CD4-positive, alpha-beta memory T cell (primary cell): ENCODE measurements at regions not wholly inside any gene's neighbourhood (a gene's known extent, or its start where the extent isn't known, plus 50 kb on each side); places are given as distances from the start of the nearest gene placed in this dataset.

Source experiments
- CTCF ChIA-PET: fragments of 350-600 bp; sonication (Branson Sonifier 250); formaldehyde crosslinking; loops from one replicate; lab custom pipeline; 2021; ENCODE audit warnings: inconsistent platforms; ENCODE audit not compliant: partially characterized antibody; lab: Charles Lee
- POLR2A ChIA-PET: fragments of 350-600 bp; sonication (Branson Sonifier 250); formaldehyde crosslinking; loops from one replicate; lab custom pipeline; 2021; ENCODE audit not compliant: partially characterized antibody; lab: Charles Lee
- DNase-seq, 5 donors: peaks; one replicate each; pipeline versions ENCODE4 v3.0.0 to v3.0.0-alpha.2; 2020 to 2022; ENCODE audit warnings: mixed read lengths in 1 of 5
- H3K27ac ChIP-seq: one replicate; pipeline ENCODE4 v1.7.0; 2013; ENCODE audit warnings: low read depth, low read length
- H3K27me3 ChIP-seq: 2 replicates; pipeline ENCODE4 v1.7.0; 2013; ENCODE audit warnings: mild to moderate bottlenecking, low read length, moderate library complexity; ENCODE audit not compliant: insufficient read depth
- H3K36me3 ChIP-seq: 2 replicates; pipeline ENCODE4 v1.7.0; 2013; ENCODE audit warnings: mild to moderate bottlenecking, low read length, moderate library complexity; ENCODE audit not compliant: insufficient read depth
- H3K4me1 ChIP-seq: 2 replicates; pipeline ENCODE4 v1.7.0; 2013; ENCODE audit warnings: mild to moderate bottlenecking, low read length, moderate library complexity; ENCODE audit not compliant: insufficient read depth
- H3K4me3 ChIP-seq, 2 donors: one replicate each; pipeline ENCODE4 v1.7.0; 2013; ENCODE audit warnings: low read length in 2 of 2, mild to moderate bottlenecking in 1 of 2
- H3K9me3 ChIP-seq, 2 donors: one replicate each; pipeline ENCODE4 v1.7.0; 2013; ENCODE audit warnings: low read length in 2 of 2, control low read depth in 1 of 2; ENCODE audit not compliant: control insufficient read depth in 1 of 2
- H3K27ac Mint-ChIP-seq, 7 donors: one replicate each; pipeline ENCODE4 v1.8.0; 2020 to 2021; ENCODE audit warnings: mixed read lengths in 7 of 7, mild to moderate bottlenecking in 6 of 7, inconsistent platforms in 3 of 7, moderate library complexity in 3 of 7
- H3K27me3 Mint-ChIP-seq, 2 donors: one replicate each; pipeline ENCODE4 v1.8.0; 2020 to 2021; ENCODE audit warnings: mixed read lengths in 2 of 2
- H3K36me3 Mint-ChIP-seq, 2 donors: one replicate each; pipeline ENCODE4 v1.8.0; 2020 to 2021; ENCODE audit warnings: mixed read lengths in 2 of 2, inconsistent platforms in 1 of 2, mild to moderate bottlenecking in 1 of 2
- H3K4me1 Mint-ChIP-seq, 4 donors: one replicate each; pipeline ENCODE4 v1.8.0; 2020 to 2021; ENCODE audit warnings: mixed read lengths in 4 of 4, mild to moderate bottlenecking in 1 of 4
- H3K4me3 Mint-ChIP-seq, 8 donors: one replicate each; pipeline ENCODE4 v1.8.0; 2020 to 2021; ENCODE audit warnings: mixed read lengths in 8 of 8, mild to moderate bottlenecking in 7 of 8, moderate library complexity in 6 of 8, inconsistent platforms in 3 of 8
- H3K9me3 Mint-ChIP-seq, 8 donors: one replicate each; pipeline ENCODE4 v1.8.0; 2020 to 2021; ENCODE audit warnings: mixed read lengths in 8 of 8, mild to moderate bottlenecking in 5 of 8, inconsistent platforms in 3 of 8, moderate library complexity in 1 of 8
- intact Hi-C: fragments of 100-400 bp; cut with micrococcal nuclease; formaldehyde crosslinking; loops from one replicate; pipeline ENCODE4 v1.15.1; 2023

- POLR2A ChIA-PET, result no interaction called here
- no peak overlapping the region for H3K27ac Mint-ChIP-seq
These were observed 128.9 kb upstream of the PTPN3 start for GRCh38 chr9:109627042-109627441.

DNA sequence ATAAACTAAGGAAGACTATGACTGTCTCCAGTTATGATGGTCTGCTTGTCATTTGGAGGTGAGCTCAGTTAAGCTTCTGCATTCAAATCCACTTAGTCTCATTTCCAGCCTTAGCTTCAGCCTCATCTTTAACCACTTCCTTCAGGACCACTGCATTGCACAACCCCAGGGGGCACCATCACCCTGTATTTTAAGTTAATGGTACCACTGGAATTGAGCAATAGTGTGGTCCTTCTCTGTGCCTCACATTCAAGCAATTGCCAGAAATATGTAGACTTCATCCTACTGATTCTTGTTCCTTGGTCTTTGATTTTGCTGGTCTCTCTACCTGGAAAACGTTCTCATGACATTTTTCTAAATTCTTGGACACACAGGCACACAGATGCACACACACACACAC is 131.5 kb upstream of the PTPN3 start:
- Mint-ChIP-seq H3K36me3 (no peaks in the 10 kb centered on the region), H3K4me3 (no peak overlapping the region), H3K4me1 (no peaks in the 10 kb centered on the region), H3K27ac (no peak overlapping the region), H3K9me3 (peaks cover 0 to 10% (median 4%) of the 10 kb centered on the region in 8 donors), H3K27me3 (peaks cover 4 to 10% of the 10 kb centered on the region in 2 donors)
- CTCF ChIA-PET, result no interaction called here
- Histone ChIP-seq H3K36me3 (no peaks in the 10 kb centered on the region), H3K4me1 (no peaks in the 10 kb centered on the region), H3K4me3 (no peak overlapping the region), H3K27ac (no peak overlapping the region), H3K9me3 (no peaks in the 10 kb centered on the region), H3K27me3 (no peaks in the 10 kb centered on the region)
- intact Hi-C loops, result no loop called here
- DNase-seq, result no peak
- POLR2A ChIA-PET, result no interaction called here

More at GRCh38 chr9:109627042-109627441, 128.9 kb upstream of the PTPN3 start:
- H3K4me1 Mint-ChIP-seq, result no peaks in the 10 kb centered on the region
- DNase-seq, result no peak
- Histone ChIP-seq H3K36me3 (no peaks in the 10 kb centered on the region), H3K9me3 (no peaks in the 10 kb centered on the region), H3K27me3 (no peaks in the 10 kb centered on the region), H3K27ac (no peak overlapping the region), H3K4me1 (no peaks in the 10 kb centered on the region), H3K4me3 (no peak overlapping the region)
- peaks cover 3 to 12% of the 10 kb centered on the region in 2 donors for H3K27me3 Mint-ChIP-seq
- intact Hi-C loops, result no loop called here
- H3K9me3 Mint-ChIP-seq, result peaks cover 0 to 8% (median 3%) of the 10 kb centered on the region in 8 donors
- H3K36me3 Mint-ChIP-seq, result no peaks in the 10 kb centered on the region
- no peak overlapping the region for H3K4me3 Mint-ChIP-seq
- CTCF ChIA-PET, result no interaction called here

- CTCF ChIA-PET, result no interaction called here
- no peaks in the 10 kb centered on the region for H3K36me3 Mint-ChIP-seq
- peaks cover 0 to 11% (median 4%) of the 10 kb centered on the region in 8 donors for H3K9me3 Mint-ChIP-seq
- H3K27ac Mint-ChIP-seq, result no peak overlapping the region
- H3K36me3 ChIP-seq, result no peaks in the 10 kb centered on the region
- H3K4me3 Mint-ChIP-seq, result no peak overlapping the region
- POLR2A ChIA-PET, result no interaction called here
- H3K4me1 Mint-ChIP-seq, result no peaks in the 10 kb centered on the region
- no peak overlapping the region for H3K27ac ChIP-seq
- H3K4me1 ChIP-seq, result no peaks in the 10 kb centered on the region
- no peak for DNase-seq
- peaks cover 11 to 14% of the 10 kb centered on the region in 2 donors for H3K27me3 Mint-ChIP-seq
- H3K4me3 ChIP-seq, result no peak overlapping the region
- no peaks in the 10 kb centered on the region for H3K27me3 ChIP-seq
- intact Hi-C loops, result no loop called here
- H3K9me3 ChIP-seq, result no peaks in the 10 kb centered on the region
These were observed 134.7 kb upstream of the PTPN3 start for GRCh38 chr9:109632817-109633216.

DNA sequence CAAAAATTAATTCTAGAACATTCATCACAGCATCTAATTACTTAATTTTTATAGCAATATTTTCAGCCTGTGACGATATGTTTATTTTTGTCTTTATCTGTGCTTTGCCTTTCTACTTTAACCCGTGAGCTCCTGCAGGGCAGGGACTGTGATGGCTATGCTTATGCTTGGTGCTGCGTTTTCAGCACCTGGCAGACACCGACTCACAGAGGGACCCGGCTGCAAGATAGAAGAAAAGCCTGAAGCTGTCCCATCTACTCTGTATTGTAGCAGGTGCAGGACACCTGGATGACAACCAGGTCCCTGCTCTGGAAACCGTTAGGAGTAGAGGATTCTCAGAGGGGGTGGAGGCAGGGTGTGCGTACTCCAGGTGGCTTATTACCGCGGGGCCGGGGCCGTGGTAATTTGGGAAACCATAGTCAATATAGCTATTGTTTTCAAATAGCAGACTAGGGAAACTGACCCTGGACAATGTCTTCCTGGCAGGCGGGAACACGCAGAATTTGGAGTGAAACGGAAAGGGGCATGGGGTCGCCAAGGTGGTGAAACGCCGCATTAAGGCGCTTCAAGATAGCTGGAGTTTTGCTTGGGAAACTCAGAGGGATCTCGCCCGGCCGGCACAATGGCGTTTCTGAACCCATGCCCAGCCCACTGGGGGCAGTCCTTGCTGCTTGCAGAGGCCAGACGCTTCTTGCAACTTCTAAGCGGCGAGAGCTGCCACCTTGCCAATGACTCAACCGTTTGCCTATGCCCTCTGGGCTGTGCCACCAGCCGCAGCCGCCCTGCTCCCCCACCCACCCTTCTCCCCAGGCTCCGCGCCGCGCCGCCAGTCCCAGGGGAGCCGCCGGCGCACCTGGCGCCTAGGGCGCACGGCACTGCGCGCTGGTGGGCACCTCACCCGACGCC is 140.1 kb upstream of the PALM2AKAP2 start:
- H3K36me3 ChIP-seq, result no peaks in the 10 kb centered on the region
- intact Hi-C loops, result no loop called here
- ChIA-PET POLR2A (no interaction called here), CTCF (no interaction called here)
- H3K4me3 ChIP-seq, result no peak overlapping the region
- H3K27ac ChIP-seq, result no peak overlapping the region
- H3K27ac Mint-ChIP-seq, result no peak overlapping the region
- H3K4me1 ChIP-seq, result no peaks in the 10 kb centered on the region
- DNase-seq, result no peak
- H3K36me3 Mint-ChIP-seq, result no peaks in the 10 kb centered on the region
- H3K4me3 Mint-ChIP-seq, result no peak overlapping the region
- no peaks in the 10 kb centered on the region for H3K27me3 ChIP-seq
- peaks cover 35 to 37% of the 10 kb centered on the region in 2 donors for H3K27me3 Mint-ChIP-seq
- H3K9me3 Mint-ChIP-seq, result peaks cover under 1 to 9% (median 5%) of the 10 kb centered on the region in 8 donors
- no peaks in the 10 kb centered on the region for H3K4me1 Mint-ChIP-seq
- H3K9me3 ChIP-seq, result no peaks in the 10 kb centered on the region

- Histone ChIP-seq H3K36me3 (no peaks in the 10 kb centered on the region), H3K27me3 (no peaks in the 10 kb centered on the region), H3K4me3 (no peak overlapping the region), H3K4me1 (no peaks in the 10 kb centered on the region), H3K9me3 (no peaks in the 10 kb centered on the region), H3K27ac (no peak overlapping the region)
- no peak for DNase-seq
- POLR2A ChIA-PET, result no interaction called here
- intact Hi-C loops, result no loop called here
- no peaks in the 10 kb centered on the region for H3K4me1 Mint-ChIP-seq
- H3K9me3 Mint-ChIP-seq, result peaks cover 2 to 10% (median 5%) of the 10 kb centered on the region in 8 donors
- H3K4me3 Mint-ChIP-seq, result no peak overlapping the region
- CTCF ChIA-PET, result no interaction called here
- peaks cover 36 to 37% of the 10 kb centered on the region in 2 donors for H3K27me3 Mint-ChIP-seq
- H3K36me3 Mint-ChIP-seq, result no peaks in the 10 kb centered on the region
- H3K27ac Mint-ChIP-seq, result no peak overlapping the region
These were observed 139.2 kb upstream of the PALM2AKAP2 start for GRCh38 chr9:109640580-109641371.

DNA sequence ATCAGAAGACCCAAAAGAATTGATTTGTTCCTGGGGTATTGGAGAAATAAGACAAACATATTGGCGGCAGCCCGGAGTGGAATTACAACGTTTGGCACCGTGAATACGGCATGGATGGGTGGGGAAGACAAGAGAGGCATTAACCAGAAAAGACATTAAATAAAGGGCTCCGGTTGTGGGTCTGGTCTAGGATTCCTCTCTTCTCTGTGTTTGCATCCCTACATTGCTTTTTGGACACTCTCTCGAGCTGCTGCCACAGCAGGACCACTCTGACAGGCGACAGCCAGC is 138.7 kb upstream of the PALM2AKAP2 start:
- Histone ChIP-seq H3K27ac (no peak overlapping the region), H3K36me3 (no peaks in the 10 kb centered on the region), H3K9me3 (no peaks in the 10 kb centered on the region), H3K27me3 (no peaks in the 10 kb centered on the region), H3K4me3 (no peak overlapping the region), H3K4me1 (no peaks in the 10 kb centered on the region)
- no peak for DNase-seq
- peaks cover 32 to 35% of the 10 kb centered on the region in 2 donors for H3K27me3 Mint-ChIP-seq
- ChIA-PET CTCF (no interaction called here), POLR2A (no interaction called here)
- H3K9me3 Mint-ChIP-seq, result peaks cover 2 to 10% (median 5%) of the 10 kb centered on the region in 8 donors
- no peak overlapping the region for H3K27ac Mint-ChIP-seq
- no peaks in the 10 kb centered on the region for H3K4me1 Mint-ChIP-seq
- intact Hi-C loops, result no loop called here
- H3K4me3 Mint-ChIP-seq, result no peak overlapping the region
- H3K36me3 Mint-ChIP-seq, result no peaks in the 10 kb centered on the region

- H3K9me3 Mint-ChIP-seq, result peaks cover 0 to 18% (median 2%) of the 10 kb centered on the region in 8 donors
- H3K27ac ChIP-seq, result no peak overlapping the region
- intact Hi-C loops, result no loop called here
These were observed 127.9 kb upstream of the PALM2AKAP2 start for GRCh38 chr9:109652112-109652511.

More at GRCh38 chr9:109652112-109652511, 127.9 kb upstream of the PALM2AKAP2 start:
- Mint-ChIP-seq H3K4me3 (no peak overlapping the region), H3K27me3 (peaks cover 0 to 2% of the 10 kb centered on the region in 2 donors), H3K36me3 (no peaks in the 10 kb centered on the region), H3K27ac (no peak overlapping the region), H3K4me1 (no peaks in the 10 kb centered on the region)
- CTCF ChIA-PET, result no interaction called here
- H3K27me3 ChIP-seq, result no peaks in the 10 kb centered on the region
- no peaks in the 10 kb centered on the region for H3K9me3 ChIP-seq
- no peaks in the 10 kb centered on the region for H3K4me1 ChIP-seq
- no peaks in the 10 kb centered on the region for H3K36me3 ChIP-seq
- POLR2A ChIA-PET, result no interaction called here
- DNase-seq, result no peak
- H3K4me3 ChIP-seq, result no peak overlapping the region
